ENCODE measurements at regions not wholly inside any gene's neighbourhood (a gene's known extent, or its start where the extent isn't known, plus 50 kb on each side); places are given as distances from the start of the nearest gene placed in this dataset.

- H3K36me3 ChIP-seq (ENCODE audit: control insufficient read depth in 2 of 2, insufficient read depth in 2 of 2, low read length in 1 of 2), result no peaks in the 10 kb centered on the region
- no TSS peak for BruUV-seq (replicated peaks)
- TF ChIP-seq USF2 (IDR thresholded peaks at IDR 0.05; ENCODE audit: borderline replicate concordance, low read depth, low read length) (no peak), BCL3 (IDR thresholded peaks at IDR 0.05; ENCODE audit: borderline replicate concordance, insufficient read depth, low read depth, low read length, poor library complexity, severe bottlenecking) (no peak), IKZF1 (conservative IDR thresholded peaks at IDR 0.05) (no peak), KLF5 (IDR thresholded peaks at IDR 0.05; ENCODE audit: partially characterized antibody) (no peak), PML (IDR thresholded peaks at IDR 0.05; ENCODE audit: low read length) (no peak), NFIC (IDR thresholded peaks at IDR 0.05; ENCODE audit: low read depth, low read length) (no peak), CREB1 (IDR thresholded peaks at IDR 0.05; ENCODE audit: low read depth) (no peak), MEF2A (IDR thresholded peaks at IDR 0.05; ENCODE audit: insufficient read depth, low read depth, low read length) (no peak), SREBF2 (IDR thresholded peaks at IDR 0.05; ENCODE audit: low read length) (no peak), YY1 (IDR thresholded peaks at IDR 0.05; ENCODE audit: low read depth, low read length) (no peak), RUNX3 (IDR thresholded peaks at IDR 0.05; ENCODE audit: low read length) (no peak), CEBPB (IDR thresholded peaks at IDR 0.05; ENCODE audit: borderline replicate concordance in 1 of 2, low read depth in 2 of 2, low read length in 2 of 2) (no peak), TCF12 (IDR thresholded peaks at IDR 0.05; ENCODE audit: low read depth, low read length) (no peak)
- H4K20me1 ChIP-seq (ENCODE audit: control insufficient read depth, insufficient read depth), result no peaks in the 10 kb centered on the region
- POLR2A ChIA-PET, result no interaction called here
- SMC1A ChIA-PET (ENCODE audit: uncharacterized antibody, unreplicated experiment), result interaction anchor here (0.9 kb wide), 1 partner anchor 9 kb away, joined by 3 read pairs; no protein-coding TSS in a partner anchor
- CTCF ChIA-PET, result no interaction called here
- no peak overlapping the region for H2AFZ ChIP-seq (ENCODE audit: control insufficient read depth, low read depth, low read length)
- DNase-seq (ENCODE audit: low read depth, low spot score), result no peak
- H3K4me3 ChIP-seq, result no peak overlapping the region
- H3K9me3 ChIP-seq (replicated peaks; ENCODE audit: control insufficient read depth, insufficient read depth, low read length), result no peaks in the 10 kb centered on the region
- intact Hi-C loops (cut with micrococcal nuclease; ENCODE audit: unreplicated experiment), result no loop called here
- H3K4me2 ChIP-seq (ENCODE audit: control insufficient read depth, insufficient read depth), result no peak overlapping the region
- RAD21 ChIA-PET (ENCODE audit: unreplicated experiment), result no interaction called here
- no peak overlapping the region for H3K9ac ChIP-seq (ENCODE audit: control insufficient read depth, insufficient read depth, low read length)
- ATAC-seq, result no peak
- no peaks in the 10 kb centered on the region for H3K27me3 ChIP-seq (replicated peaks in 1 of 2; ENCODE audit: control insufficient read depth in 2 of 2, insufficient read depth in 2 of 2, low read length in 1 of 2)
- FAIRE-seq, result no peak
- H3K27ac ChIP-seq (ENCODE audit: control insufficient read depth, insufficient read depth), result no peak overlapping the region
- H3K79me2 ChIP-seq (ENCODE audit: control insufficient read depth, insufficient read depth, low read length), result no peaks in the 10 kb centered on the region
- in situ Hi-C loops (cut with MboI), result no loop called here
- H3K4me1 ChIP-seq (ENCODE audit: control insufficient read depth, insufficient read depth, low read length), result no peaks in the 10 kb centered on the region
- 17% methylated on average over 5 of the region's 5 CpGs for WGBS (ENCODE audit: insufficient coverage, insufficient replicate concordance, low lambda C conversion rate, missing lambda C conversion rate)
These were observed 117.9 kb upstream of the MLN start for GRCh38 chr6:33921745-33922144.
